Adrenal gland (tissue), 9 donors: ENCODE measurements at regions not wholly inside any gene's neighbourhood (a gene's known extent, or its start where the extent isn't known, plus 50 kb on each side); places are given as distances from the start of the nearest gene placed in this dataset.
A peak's percentile ranks its signal among the peaks of the same experiment; 100 is the strongest.

Experiments
- DNase-seq, 7 donors: peaks; one replicate each; pipeline ENCODE4 v3.0.0-alpha.2; 2019 to 2020
- H3K27ac ChIP-seq, 5 donors: fragments of 200-600 bp; sonication (generic) in 4 of 5; 1 replicate in 3 of 5; 2 replicates in 2 of 5; pipeline versions ENCODE4 v1.5.1 to v1.8.0; 2016 to 2020; ENCODE audit warnings: mild to moderate bottlenecking in 1 of 5
- H3K27me3 ChIP-seq: fragments of 200-600 bp; 2 replicates; pipeline ENCODE4 v1.8.0; 2021
- H3K36me3 ChIP-seq, 2 donors: fragments of 200-600 bp; replicated peaks in 1 of 2; 1 replicate in 1 of 2; 2 replicates in 1 of 2; pipeline versions ENCODE4 v1.5.1 to v1.8.0; 2018 to 2022
- H3K4me1 ChIP-seq, 2 donors: fragments of 200-600 bp; replicated peaks in 1 of 2; 1 replicate in 1 of 2; 2 replicates in 1 of 2; pipeline versions ENCODE4 v1.5.1 to v1.8.0; 2018 to 2021
- H3K4me3 ChIP-seq, 4 donors: fragments of 200-600 bp; sonication (generic) in 3 of 4; one replicate each; pipeline ENCODE4 v1.5.1; 2016 to 2018
- H3K9me3 ChIP-seq, 3 donors: fragments of 200-600 bp; sonication (generic) in 1 of 3; replicated peaks in 1 of 3; 1 replicate in 2 of 3; 2 replicates in 1 of 3; pipeline versions ENCODE4 v1.5.1 to v1.8.0; 2016 to 2021
- CTCF ChIP-seq, 6 experiments: fragments of 450-650 bp in 4 of 6; fragments of 200-600 bp in 2 of 6; sonication (generic) in 1 of 6; IDR thresholded peaks; 1 replicate in 5 of 6; 2 replicates in 1 of 6; pipeline versions ENCODE4 v1.5.1 to v1.8.0; 2016 to 2021; ENCODE audit warnings: antibody characterized with exemption in 6 of 6, mild to moderate bottlenecking in 2 of 6, moderate library complexity in 1 of 6
- POLR2A ChIP-seq, 2 donors: fragments of 450-650 bp; IDR thresholded peaks; one replicate each; pipeline ENCODE4 v1.6.1; 2017; ENCODE audit warnings: antibody characterized with exemption in 2 of 2, mild to moderate bottlenecking in 2 of 2, moderate library complexity in 1 of 2
- WGBS, 4 donors: extraction: QIAGEN DNeasy Blood & Tissue Kit in 2 of 4; methylation state at CpG; one replicate each; pipeline versions ENCODE4 v1.1.5 to v1.1.7; 2013 to 2017; 5-methylcytosine and 5-hydroxymethylcytosine counted together
- intact Hi-C, 2 donors: fragments of 100-400 bp; cut with DNase I; formaldehyde crosslinking; loops; one replicate each; pipeline versions ENCODE4 v1.14.1 to v1.15.0; 2022 to 2023
- donor health status: healthy with polysubstance abuse.
- donor health status: Bipolar disorder and iron deficiency.
- donor health status: DM: yes; HTN: yes; CAD: no.
- donor health status: DM: no; HTN: no; CAD: no.
- donor health status: DM: no; HTN: no; CAD: no.

- Histone ChIP-seq H3K36me3 (no peaks in the 10 kb centered on the region), H3K9me3 (no peaks in the 10 kb centered on the region), H3K4me3 (no peak overlapping the region), H3K27ac (no peak overlapping the region), H3K27me3 (no peaks in the 10 kb centered on the region), H3K4me1 (no peaks in the 10 kb centered on the region)
- DNase-seq: no peak
- WGBS, 4 donors: 90 to 94% (median 92%) methylated on average over 2 of the region's 2 CpGs
- intact Hi-C loops: no loop called here
- TF ChIP-seq POLR2A (IDR thresholded peaks at IDR 0.05) (no peak), CTCF (IDR thresholded peaks at IDR 0.05) (no peak)
Observed at GRCh38 chr13:95391785-95392184, 90.5 kb upstream of the ABCC4 start.

GRCh38 chr13:95392597-95392996 is 91.3 kb upstream of the ABCC4 start:
- Histone ChIP-seq H3K36me3 (no peaks in the 10 kb centered on the region), H3K4me1 (no peaks in the 10 kb centered on the region), H3K9me3 (no peaks in the 10 kb centered on the region), H3K27ac (no peak overlapping the region), H3K4me3 (no peak overlapping the region), H3K27me3 (no peaks in the 10 kb centered on the region)
- DNase-seq: no peak
- WGBS, 4 donors: 90 to 94% (median 91%) methylated on average over 3 of the region's 3 CpGs
- TF ChIP-seq CTCF (IDR thresholded peaks at IDR 0.05): no peak
- intact Hi-C loops: no loop called here

DNA sequence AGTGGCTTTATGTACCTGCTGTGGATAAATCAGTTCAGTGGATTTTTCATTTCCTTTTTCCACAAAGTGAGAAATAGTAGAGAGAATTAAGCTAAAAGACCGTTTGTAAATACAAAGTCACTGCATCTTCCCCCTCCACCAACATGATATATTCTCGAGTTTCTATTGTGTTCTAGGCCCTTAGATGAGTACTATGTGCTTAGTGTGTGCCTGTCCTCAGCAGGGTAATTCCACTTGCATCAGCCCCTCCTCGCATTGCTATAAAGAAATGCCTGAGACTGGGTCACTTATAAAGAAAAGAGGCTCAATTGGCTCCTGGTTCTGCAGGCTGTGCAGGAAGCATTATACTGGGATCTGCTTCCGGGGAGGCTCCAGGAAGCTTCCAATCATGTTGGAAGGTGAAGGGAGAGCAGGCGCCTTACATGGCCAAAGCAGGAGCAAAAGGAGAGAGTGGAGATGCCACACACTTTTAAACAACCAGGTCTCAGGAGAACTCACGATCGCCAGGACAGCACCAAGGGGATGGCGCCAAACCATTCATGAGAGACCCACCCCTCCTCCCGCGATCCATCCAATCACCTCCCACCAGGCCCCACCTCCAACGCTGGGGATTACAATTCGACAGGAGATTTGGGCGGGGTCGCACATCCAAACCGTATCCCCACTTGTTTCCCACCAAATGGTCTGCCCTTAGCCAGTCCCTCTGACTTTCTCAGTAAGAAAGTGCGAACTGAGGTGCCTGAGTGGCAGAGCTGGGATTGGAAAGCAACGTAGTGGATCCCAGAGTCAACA is 102.3 kb upstream of the ABCC4 start:
- Histone ChIP-seq H3K27ac (no peak overlapping the region), H3K9me3 (no peaks in the 10 kb centered on the region), H3K4me3 (peak overlapping the region in 1 of 4 donors; percentile 16), H3K36me3 (no peaks in the 10 kb centered on the region), H3K27me3 (no peaks in the 10 kb centered on the region), H3K4me1 (peaks cover 3 to 8% of the 10 kb centered on the region in 2 donors)
- no peak for TF ChIP-seq POLR2A (IDR thresholded peaks at IDR 0.05)
- no peak for TF ChIP-seq CTCF (IDR thresholded peaks at IDR 0.05)
- WGBS, 4 donors: 36 to 50% (median 42%) methylated on average over 11 to 17 of the region's 17 CpGs
- peak in 1 of 7 donors; percentile 19 for DNase-seq
- intact Hi-C loops: loop anchor here (2.0 to 10.0 kb wide), 4 partner anchors 71 to 213 kb away; no protein-coding TSS in a partner anchor

DNA sequence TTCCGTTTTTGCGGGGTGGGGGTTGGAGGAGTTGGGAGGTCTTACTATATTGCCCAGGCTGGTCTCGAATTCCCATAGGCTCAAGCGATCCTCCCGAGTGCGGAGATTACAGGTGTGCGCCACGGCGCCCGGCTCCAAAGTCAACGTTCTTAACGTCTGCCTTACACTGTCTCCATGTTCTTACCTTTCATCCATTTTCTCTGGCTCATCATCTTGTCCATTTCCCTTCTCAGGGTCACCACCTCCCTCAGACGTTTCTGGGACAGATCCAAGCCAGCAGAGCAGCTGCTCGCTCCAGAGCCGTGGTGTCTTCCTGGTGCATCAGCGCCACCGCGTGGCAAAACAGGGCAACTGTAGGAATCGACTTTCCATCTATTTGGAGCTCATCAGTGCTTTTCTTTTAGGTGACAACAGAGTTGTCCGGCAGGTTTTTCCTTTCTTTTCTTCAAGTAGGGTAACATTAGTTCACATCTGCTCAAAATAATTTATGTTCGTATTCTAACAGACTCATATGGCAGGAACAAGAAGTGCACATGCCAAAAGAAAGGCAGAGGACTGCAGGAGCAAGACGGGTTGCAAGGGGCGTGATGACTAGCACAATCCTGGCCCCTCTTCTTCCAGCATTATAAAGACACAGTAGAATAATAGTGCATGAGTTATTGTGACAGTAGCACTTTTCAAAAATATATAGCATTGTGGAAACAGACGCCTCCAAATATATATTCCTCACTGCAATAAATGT is 103.1 kb upstream of the ABCC4 start:
- WGBS, 4 donors: 10 to 13% (median 11%) methylated on average over 21 to 24 of the region's 24 CpGs
- peak; percentile 87 to 95 (median 89) for DNase-seq

More for the DNA sequence above, 103.1 kb upstream of the ABCC4 start:
- Histone ChIP-seq H3K9me3 (no peaks in the 10 kb centered on the region), H3K36me3 (no peaks in the 10 kb centered on the region), H3K4me3 (peak overlapping the region in 1 of 4 donors; percentile 16), H3K4me1 (peaks cover 3 to 8% of the 10 kb centered on the region in 2 donors), H3K27ac (no peak overlapping the region), H3K27me3 (no peaks in the 10 kb centered on the region)
- intact Hi-C loops: loop anchor here (2.0 to 10.0 kb wide), 3 partner anchors 70 to 214 kb away; no protein-coding TSS in a partner anchor
- TF ChIP-seq POLR2A (IDR thresholded peaks at IDR 0.05): no peak
- TF ChIP-seq CTCF (IDR thresholded peaks at IDR 0.05): peak; percentile 89 to 98 (median 95)
